ENCODE measurements at regions not wholly inside any gene's neighbourhood (a gene's known extent, or its start where the extent isn't known, plus 50 kb on each side); places are given as distances from the start of the nearest gene placed in this dataset.

- TF ChIP-seq CTCF (IDR thresholded peaks at IDR 0.05; ENCODE audit: poor library complexity) (no peak), EZH2 (IDR thresholded peaks at IDR 0.05; ENCODE audit: borderline replicate concordance) (no peak)
Measured at GRCh38 chr4:103778221-103778620, 58.4 kb upstream of the TACR3 start.
